Activated naive CD8-positive, alpha-beta T cell (primary cell): ENCODE measurements at regions not wholly inside any gene's neighbourhood (a gene's known extent, or its start where the extent isn't known, plus 50 kb on each side); places are given as distances from the start of the nearest gene placed in this dataset.

Experiments
- H3K27ac Mint-ChIP-seq: one replicate; pipeline ENCODE4 v1.8.0; 2021; ENCODE audit warnings: mixed read lengths
- H3K27me3 Mint-ChIP-seq: one replicate; pipeline ENCODE4 v1.8.0; 2021; ENCODE audit warnings: mixed read lengths
- H3K36me3 Mint-ChIP-seq: one replicate; pipeline ENCODE4 v1.8.0; 2021; ENCODE audit warnings: mixed read lengths
- H3K4me1 Mint-ChIP-seq: one replicate; pipeline ENCODE4 v1.8.0; 2021; ENCODE audit warnings: low read depth, mixed read lengths
- H3K4me3 Mint-ChIP-seq: one replicate; pipeline ENCODE4 v1.8.0; 2021; ENCODE audit warnings: mild to moderate bottlenecking, mixed read lengths
- H3K9me3 Mint-ChIP-seq: one replicate; pipeline ENCODE4 v1.8.0; 2021; ENCODE audit warnings: low read depth, mixed read lengths

- Mint-ChIP-seq H3K9me3 (no peaks in the 10 kb centered on the region), H3K36me3 (no peaks in the 10 kb centered on the region), H3K4me1 (no peaks in the 10 kb centered on the region), H3K27ac (no peak overlapping the region), H3K27me3 (no peaks in the 10 kb centered on the region), H3K4me3 (no peak overlapping the region)
Measured at GRCh38 chrX:39601231-39602177, 496.3 kb downstream of the BCOR start.

DNA sequence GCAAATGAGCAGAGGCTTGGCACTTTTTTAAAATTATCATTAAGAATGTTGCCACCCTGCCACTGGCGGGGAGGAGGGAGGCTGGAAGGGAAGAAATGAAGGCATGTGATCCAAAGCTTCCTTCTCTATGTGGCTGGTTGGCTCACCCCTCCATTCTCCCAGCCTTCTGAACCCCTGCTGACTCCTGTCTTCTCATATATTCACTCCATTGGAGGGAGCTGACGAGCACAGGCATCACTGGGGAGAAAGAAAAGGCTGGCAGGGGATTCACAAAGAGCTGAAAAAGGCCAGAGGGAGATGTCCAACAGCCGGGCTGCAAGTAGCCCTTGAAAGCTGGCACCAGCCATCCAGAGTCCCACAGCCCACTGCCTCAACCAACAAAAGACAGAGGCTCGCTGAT is 495.6 kb downstream of the BCOR start:
- H3K36me3 Mint-ChIP-seq, result no peaks in the 10 kb centered on the region
- H3K4me1 Mint-ChIP-seq, result no peaks in the 10 kb centered on the region
- no peaks in the 10 kb centered on the region for H3K27me3 Mint-ChIP-seq
- no peaks in the 10 kb centered on the region for H3K9me3 Mint-ChIP-seq
- H3K4me3 Mint-ChIP-seq, result no peak overlapping the region
- H3K27ac Mint-ChIP-seq, result no peak overlapping the region

- H3K27me3 Mint-ChIP-seq, result no peaks in the 10 kb centered on the region
- H3K9me3 Mint-ChIP-seq, result no peaks in the 10 kb centered on the region
- H3K27ac Mint-ChIP-seq, result no peak overlapping the region
- no peaks in the 10 kb centered on the region for H3K36me3 Mint-ChIP-seq
- no peak overlapping the region for H3K4me3 Mint-ChIP-seq
- H3K4me1 Mint-ChIP-seq, result no peaks in the 10 kb centered on the region
Measured at GRCh38 chrX:39603230-39603629, 494.5 kb downstream of the BCOR start.

DNA sequence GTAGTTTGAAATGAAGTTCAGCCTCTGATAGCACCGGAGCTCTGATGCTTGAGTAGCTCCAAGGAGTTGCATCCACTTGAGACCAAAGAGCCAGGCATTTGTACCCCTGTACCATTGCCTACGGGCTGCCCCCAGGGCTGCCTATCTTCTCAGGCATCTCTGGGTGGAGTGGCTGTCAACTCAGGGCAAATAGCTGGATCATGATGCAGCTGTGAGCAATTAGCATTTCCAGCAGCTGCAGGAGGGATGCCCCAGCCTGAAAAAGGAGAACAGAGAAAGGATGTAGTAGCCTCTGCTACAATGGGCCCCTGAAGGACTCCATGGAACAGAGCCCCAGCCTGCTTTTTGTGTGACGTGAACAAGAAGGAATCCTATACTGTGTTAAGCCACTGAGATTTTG is 492.6 kb downstream of the BCOR start:
- Mint-ChIP-seq H3K9me3 (no peaks in the 10 kb centered on the region), H3K27ac (no peak overlapping the region), H3K4me3 (no peak overlapping the region), H3K27me3 (no peaks in the 10 kb centered on the region), H3K36me3 (no peaks in the 10 kb centered on the region), H3K4me1 (no peaks in the 10 kb centered on the region)

- H3K9me3 Mint-ChIP-seq, result no peaks in the 10 kb centered on the region
- no peak overlapping the region for H3K4me3 Mint-ChIP-seq
- H3K27ac Mint-ChIP-seq, result no peak overlapping the region
- H3K36me3 Mint-ChIP-seq, result no peaks in the 10 kb centered on the region
- H3K4me1 Mint-ChIP-seq, result no peaks in the 10 kb centered on the region
- H3K27me3 Mint-ChIP-seq, result no peaks in the 10 kb centered on the region
Measured at GRCh38 chrX:39605866-39606265, 491.9 kb downstream of the BCOR start.

- no peaks in the 10 kb centered on the region for H3K9me3 Mint-ChIP-seq
- no peak overlapping the region for H3K27ac Mint-ChIP-seq
- no peaks in the 10 kb centered on the region for H3K36me3 Mint-ChIP-seq
- H3K4me3 Mint-ChIP-seq, result no peak overlapping the region
- no peaks in the 10 kb centered on the region for H3K27me3 Mint-ChIP-seq
- H3K4me1 Mint-ChIP-seq, result peaks cover 10% of the 10 kb centered on the region
Measured at GRCh38 chrX:39609941-39610340, 487.8 kb downstream of the BCOR start.

DNA sequence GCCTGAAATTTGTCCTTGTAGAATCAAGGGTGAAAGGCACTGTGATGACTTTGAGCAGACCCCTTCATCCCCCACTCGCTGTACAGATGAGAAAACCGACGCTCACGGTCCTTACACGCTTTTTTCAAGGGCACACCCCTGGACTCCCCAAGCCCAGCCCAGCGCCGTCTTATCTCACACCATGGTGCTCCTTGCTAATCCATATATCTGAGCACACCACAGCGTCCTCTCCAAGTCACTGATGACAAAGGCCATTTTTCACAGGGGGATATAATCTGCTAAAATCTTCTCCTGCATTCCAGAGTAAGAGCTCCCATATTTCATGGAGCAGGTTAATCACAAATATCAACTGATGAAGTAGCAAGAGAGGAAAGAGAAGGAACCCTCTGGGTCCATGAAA is 486.3 kb downstream of the BCOR start:
- Mint-ChIP-seq H3K27me3 (no peaks in the 10 kb centered on the region), H3K4me1 (peaks cover 20% of the 10 kb centered on the region), H3K36me3 (no peaks in the 10 kb centered on the region), H3K4me3 (no peak overlapping the region), H3K27ac (no peak overlapping the region), H3K9me3 (no peaks in the 10 kb centered on the region)

- H3K27me3 Mint-ChIP-seq, result no peaks in the 10 kb centered on the region
- peak overlapping the region; percentile 86 for H3K4me3 Mint-ChIP-seq
- peak overlapping the region; percentile 90 for H3K27ac Mint-ChIP-seq
- H3K4me1 Mint-ChIP-seq, result peaks cover 23% of the 10 kb centered on the region
- no peaks in the 10 kb centered on the region for H3K9me3 Mint-ChIP-seq
- H3K36me3 Mint-ChIP-seq, result no peaks in the 10 kb centered on the region
Measured at GRCh38 chrX:39613482-39613995, 484.2 kb downstream of the BCOR start.

DNA sequence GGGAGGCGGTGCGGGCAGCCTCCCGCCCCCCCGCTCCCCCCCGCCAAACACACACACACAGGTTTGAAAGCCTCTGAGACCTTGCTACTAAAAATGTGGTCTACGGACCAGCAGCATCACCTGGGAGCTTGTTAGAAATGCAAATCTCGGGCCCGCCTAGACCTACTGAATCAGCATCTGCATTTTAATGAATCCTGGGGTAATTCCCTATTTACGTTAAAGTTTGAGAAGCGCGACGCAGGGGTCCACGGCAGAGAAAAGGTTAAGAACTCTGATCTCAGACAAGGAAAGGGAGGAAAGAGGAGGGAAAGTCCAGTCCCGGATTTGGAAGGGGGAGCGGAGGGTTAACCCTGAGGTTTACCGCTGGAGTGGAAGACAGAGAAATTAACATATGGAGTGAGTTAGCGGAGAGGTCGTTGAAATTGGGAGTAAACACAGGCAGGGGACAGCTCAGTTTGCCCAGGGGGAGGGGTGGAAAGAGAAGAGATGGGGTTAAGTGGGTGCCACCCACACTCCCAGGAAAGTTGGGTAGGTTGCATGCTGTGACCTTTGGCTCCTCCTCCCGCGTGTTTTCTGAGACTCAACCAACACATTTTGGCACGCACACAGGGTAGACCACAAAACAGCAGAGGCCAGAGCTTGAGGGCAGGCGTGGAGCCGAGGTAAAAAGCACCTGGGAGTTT is 483.6 kb downstream of the BCOR start:
- no peaks in the 10 kb centered on the region for H3K27me3 Mint-ChIP-seq
- H3K27ac Mint-ChIP-seq, result peak overlapping the region; percentile 98
- H3K36me3 Mint-ChIP-seq, result no peaks in the 10 kb centered on the region
- peak overlapping the region; percentile 86 for H3K4me3 Mint-ChIP-seq
- H3K4me1 Mint-ChIP-seq, result peaks cover 23% of the 10 kb centered on the region
- no peaks in the 10 kb centered on the region for H3K9me3 Mint-ChIP-seq

- Mint-ChIP-seq H3K36me3 (no peaks in the 10 kb centered on the region), H3K27me3 (no peaks in the 10 kb centered on the region), H3K9me3 (no peaks in the 10 kb centered on the region), H3K27ac (peak overlapping the region; percentile 98), H3K4me3 (peak overlapping the region; percentile 86), H3K4me1 (peaks cover 23% of the 10 kb centered on the region)
Measured at GRCh38 chrX:39614680-39614998, 483.1 kb downstream of the BCOR start.

DNA sequence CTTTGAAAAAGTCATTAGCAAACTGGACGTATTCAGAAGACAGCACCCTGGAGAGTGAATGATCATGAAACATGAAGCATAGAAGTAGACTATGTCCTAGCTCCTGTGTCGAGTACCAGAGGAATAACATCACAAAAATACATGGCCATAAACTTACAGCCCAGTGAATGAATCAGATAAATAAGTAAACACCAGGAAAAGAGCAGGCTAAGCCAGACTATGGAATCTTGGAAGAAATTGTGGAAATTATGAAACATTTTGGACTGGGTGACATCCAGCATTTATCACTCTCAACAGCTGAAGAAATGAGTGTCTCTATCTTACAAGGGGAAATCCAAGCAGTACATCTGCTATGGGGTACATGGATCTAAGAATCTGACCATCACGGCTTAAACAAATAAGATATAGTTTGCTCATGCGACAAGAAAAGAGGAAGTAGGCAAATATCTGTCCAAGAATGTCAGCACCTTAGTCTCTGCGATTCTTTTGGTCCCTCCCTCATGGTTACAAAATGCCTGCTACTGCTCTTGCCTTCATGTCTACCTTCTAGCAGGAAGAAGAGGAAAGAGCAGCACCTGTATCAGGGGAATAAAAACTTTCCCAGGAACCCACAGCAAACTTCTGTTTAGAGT is 481.5 kb downstream of the BCOR start:
- Mint-ChIP-seq H3K4me1 (peaks cover 23% of the 10 kb centered on the region), H3K9me3 (no peaks in the 10 kb centered on the region), H3K27me3 (no peaks in the 10 kb centered on the region)

GRCh38 chrX:39616731-39617130 is 481.0 kb downstream of the BCOR start:
- Mint-ChIP-seq H3K27me3 (no peaks in the 10 kb centered on the region), H3K27ac (no peak overlapping the region), H3K4me3 (no peak overlapping the region), H3K36me3 (no peaks in the 10 kb centered on the region), H3K4me1 (peaks cover 23% of the 10 kb centered on the region), H3K9me3 (no peaks in the 10 kb centered on the region)

More for the DNA sequence above, 481.5 kb downstream of the BCOR start:
- no peak overlapping the region for H3K4me3 Mint-ChIP-seq
- H3K36me3 Mint-ChIP-seq, result no peaks in the 10 kb centered on the region
- H3K27ac Mint-ChIP-seq, result peak overlapping the region; percentile 54

GRCh38 chrX:39618178-39618577 is 479.6 kb downstream of the BCOR start:
- Mint-ChIP-seq H3K4me3 (no peak overlapping the region), H3K9me3 (peaks cover 3% of the 10 kb centered on the region), H3K36me3 (peaks cover 2% of the 10 kb centered on the region), H3K27me3 (no peaks in the 10 kb centered on the region), H3K4me1 (peaks cover 23% of the 10 kb centered on the region), H3K27ac (no peak overlapping the region)

- peaks cover 3% of the 10 kb centered on the region for H3K9me3 Mint-ChIP-seq
Measured at GRCh38 chrX:39619182-39620009, 478.4 kb downstream of the BCOR start.

More at GRCh38 chrX:39619182-39620009, 478.4 kb downstream of the BCOR start:
- Mint-ChIP-seq H3K4me1 (peaks cover 18% of the 10 kb centered on the region), H3K27ac (no peak overlapping the region), H3K36me3 (peaks cover 2% of the 10 kb centered on the region), H3K27me3 (no peaks in the 10 kb centered on the region), H3K4me3 (no peak overlapping the region)
